ENCODE measurements at regions not wholly inside any gene's neighbourhood (a gene's known extent, or its start where the extent isn't known, plus 50 kb on each side); places are given as distances from the start of the nearest gene placed in this dataset.

DNA sequence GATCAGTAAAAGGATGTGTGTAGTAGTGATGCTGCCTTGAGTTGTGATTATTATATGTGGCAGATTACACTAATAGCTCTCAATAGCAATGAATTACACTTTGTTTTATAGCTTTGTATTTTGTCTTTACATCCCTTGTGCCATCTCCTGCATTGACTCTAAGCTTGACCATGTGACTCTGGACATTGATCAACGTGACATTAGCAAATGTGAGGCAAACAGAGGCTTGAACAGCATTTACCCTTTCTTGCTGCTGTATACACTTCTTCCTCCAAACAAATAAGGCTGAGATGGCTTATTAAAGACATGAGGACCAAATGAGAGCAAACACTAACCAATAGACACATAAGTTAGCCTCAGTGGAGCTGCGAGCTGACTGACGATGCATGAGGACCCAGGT lies 63.5 kb downstream of the MAD2L1 start:
- TF ChIP-seq, protein P1, sequence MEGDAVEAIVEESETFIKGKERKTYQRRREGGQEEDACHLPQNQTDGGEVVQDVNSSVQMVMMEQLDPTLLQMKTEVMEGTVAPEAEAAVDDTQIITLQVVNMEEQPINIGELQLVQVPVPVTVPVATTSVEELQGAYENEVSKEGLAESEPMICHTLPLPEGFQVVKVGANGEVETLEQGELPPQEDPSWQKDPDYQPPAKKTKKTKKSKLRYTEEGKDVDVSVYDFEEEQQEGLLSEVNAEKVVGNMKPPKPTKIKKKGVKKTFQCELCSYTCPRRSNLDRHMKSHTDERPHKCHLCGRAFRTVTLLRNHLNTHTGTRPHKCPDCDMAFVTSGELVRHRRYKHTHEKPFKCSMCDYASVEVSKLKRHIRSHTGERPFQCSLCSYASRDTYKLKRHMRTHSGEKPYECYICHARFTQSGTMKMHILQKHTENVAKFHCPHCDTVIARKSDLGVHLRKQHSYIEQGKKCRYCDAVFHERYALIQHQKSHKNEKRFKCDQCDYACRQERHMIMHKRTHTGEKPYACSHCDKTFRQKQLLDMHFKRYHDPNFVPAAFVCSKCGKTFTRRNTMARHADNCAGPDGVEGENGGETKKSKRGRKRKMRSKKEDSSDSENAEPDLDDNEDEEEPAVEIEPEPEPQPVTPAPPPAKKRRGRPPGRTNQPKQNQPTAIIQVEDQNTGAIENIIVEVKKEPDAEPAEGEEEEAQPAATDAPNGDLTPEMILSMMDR (IDR thresholded peaks at IDR 0.05; ENCODE audit: low read depth, low read length): no peak
- TF ChIP-seq EZH2phosphoT487 (IDR thresholded peaks at IDR 0.05; ENCODE audit: low read depth): no peak

All from OCI-LY3 (cell line).